Activated CD4-positive, alpha-beta T cell treated with anti-CD3 and anti-CD28 coated beads, Interleukin-2, amount 50 U/mL, for 24 hours (primary cell): ENCODE measurements at regions not wholly inside any gene's neighbourhood (a gene's known extent, or its start where the extent isn't known, plus 50 kb on each side); places are given as distances from the start of the nearest gene placed in this dataset.

Experiments
- DNase-seq, 2 donors: peaks; one replicate each; pipeline ENCODE4 v3.0.0-alpha.2; 2020; ENCODE audit warnings: low read depth in 1 of 2, low spot score in 1 of 2

DNA sequence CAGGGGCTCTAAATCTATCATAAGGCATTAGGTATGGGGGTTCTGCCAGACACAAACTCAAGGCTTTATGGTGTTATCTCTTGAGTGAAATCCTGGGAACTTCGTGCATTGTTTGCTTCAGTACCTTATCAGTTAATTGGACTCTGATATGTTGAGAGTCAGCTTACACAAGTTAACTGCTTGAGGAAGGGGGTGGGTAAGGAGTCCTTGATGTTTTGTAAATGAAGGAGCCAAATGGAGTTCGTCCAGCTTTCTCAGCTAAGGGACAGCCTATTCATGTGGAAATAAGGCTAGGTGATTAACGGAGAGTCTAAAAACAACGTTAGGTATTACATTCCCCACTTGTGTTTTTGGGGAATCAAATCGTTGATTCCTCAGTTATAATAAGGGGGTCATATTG, 157.4 kb downstream of the TRIM27 start:
- no peak for DNase-seq

DNA sequence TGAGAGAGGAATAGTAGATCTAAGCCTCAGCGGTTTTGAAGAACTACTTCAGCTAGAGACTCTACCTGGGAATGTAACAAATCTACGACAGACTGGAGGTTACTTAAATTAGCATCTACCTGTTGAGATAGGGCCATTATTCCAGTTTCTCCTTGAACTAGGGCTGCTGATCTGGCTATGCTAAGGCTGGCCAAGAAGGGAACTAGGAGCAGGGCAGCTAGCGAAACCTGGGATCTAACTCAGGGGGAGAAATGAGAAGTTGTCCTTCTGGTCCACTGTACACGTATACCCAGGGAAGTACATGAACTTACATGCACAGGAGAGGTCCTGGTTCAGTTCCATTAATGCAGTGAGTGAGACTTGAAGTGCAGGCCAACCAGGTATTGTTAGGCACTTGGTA, 156.7 kb downstream of the TRIM27 start:
- no peak for DNase-seq

- DNase-seq = no peak
Observed at GRCh38 chr6:28767691-28768090, 156.1 kb downstream of the TRIM27 start.

DNA sequence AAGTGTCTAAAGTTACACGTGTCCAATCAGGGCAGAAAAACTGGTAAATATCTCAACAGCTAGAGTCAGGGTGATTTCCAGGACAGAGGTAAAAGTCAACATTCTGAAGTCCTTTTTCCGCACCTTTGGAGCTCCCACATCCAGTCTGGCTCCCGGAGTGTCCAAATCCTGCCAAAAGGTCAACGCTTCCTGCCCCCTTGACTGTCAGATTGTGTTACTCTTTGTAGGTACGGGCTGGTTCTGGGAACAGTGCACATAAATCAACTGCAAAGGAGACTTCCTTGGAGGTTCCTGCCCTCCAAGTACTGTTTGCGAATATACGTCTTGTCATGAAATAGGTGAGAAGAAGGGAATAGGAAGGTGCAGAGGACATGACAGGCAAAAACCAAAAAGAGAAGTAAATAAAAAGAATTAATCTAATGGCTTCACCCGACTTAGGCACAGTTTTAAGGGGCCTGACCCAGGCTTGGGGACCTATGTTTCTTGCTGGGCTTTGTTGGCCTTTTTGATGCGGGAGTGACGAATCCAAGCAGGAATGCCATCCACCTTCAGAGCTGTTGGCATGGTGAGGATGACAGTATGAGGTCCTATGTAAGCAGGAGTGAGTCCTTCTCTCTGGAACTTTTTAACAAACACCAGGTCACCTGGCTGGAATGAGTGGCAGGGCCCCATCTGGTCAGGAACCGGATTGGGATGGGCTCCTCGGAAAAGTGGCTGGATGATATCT, 155.4 kb downstream of the TRIM27 start:
- DNase-seq = no peak

DNA sequence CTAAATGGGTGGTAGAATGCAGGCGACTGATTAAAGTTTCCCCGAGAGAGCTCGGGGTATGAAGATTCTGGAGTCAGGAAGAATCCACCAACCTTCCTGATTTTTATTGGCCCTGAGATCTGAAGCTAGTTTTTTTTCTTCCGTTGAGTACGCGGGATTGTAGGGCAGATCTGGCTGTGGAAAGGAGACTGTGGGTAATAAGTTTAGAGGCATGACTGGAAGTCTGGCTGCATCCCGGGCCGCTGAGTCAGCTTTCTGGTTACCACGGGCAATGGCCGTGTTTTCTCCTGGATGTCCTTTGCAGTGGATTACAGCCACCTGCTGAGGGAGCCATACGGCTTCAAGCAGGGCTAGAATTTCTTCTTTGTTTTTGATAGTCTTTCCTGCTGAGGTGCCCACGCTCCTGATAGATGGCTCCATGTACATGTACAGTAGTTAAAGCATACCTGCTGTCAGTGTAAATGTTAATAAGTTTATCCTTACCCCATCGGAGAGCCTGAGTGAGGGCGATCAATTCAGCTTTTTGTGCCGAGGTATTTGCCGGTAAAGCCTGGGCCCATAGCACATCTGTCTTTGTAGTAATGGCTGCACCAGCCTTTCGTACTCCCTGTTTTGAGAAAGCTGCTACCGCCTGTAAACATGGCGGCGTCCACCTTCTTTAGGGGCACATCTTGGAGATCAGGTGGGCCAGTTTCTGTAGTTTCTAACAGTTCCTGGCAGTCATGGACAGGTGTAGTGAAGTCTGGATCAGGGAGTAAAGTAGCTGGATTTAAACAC, 154.0 kb downstream of the TRIM27 start:
- DNase-seq = no peak

DNA sequence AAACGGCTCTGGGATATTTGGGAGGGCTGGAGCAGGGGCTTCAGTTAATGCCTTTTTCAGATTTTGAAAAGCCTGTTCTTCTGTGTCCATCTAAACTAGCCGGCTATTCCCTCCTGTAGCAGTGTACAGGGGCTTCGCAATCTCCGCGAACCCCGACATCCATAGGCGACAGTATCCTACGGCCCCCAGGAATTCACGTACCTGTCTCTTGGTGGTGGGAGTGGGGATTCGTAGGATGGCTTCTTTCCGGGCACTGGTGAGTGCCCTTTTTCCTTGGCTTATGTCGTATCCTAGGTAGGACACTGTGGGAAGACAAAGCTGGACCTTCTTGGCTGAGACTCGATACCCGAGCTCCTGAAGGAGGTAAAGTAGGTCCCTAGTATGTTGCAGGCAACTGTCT, 153.1 kb downstream of the TRIM27 start:
- DNase-seq = no peak

DNA sequence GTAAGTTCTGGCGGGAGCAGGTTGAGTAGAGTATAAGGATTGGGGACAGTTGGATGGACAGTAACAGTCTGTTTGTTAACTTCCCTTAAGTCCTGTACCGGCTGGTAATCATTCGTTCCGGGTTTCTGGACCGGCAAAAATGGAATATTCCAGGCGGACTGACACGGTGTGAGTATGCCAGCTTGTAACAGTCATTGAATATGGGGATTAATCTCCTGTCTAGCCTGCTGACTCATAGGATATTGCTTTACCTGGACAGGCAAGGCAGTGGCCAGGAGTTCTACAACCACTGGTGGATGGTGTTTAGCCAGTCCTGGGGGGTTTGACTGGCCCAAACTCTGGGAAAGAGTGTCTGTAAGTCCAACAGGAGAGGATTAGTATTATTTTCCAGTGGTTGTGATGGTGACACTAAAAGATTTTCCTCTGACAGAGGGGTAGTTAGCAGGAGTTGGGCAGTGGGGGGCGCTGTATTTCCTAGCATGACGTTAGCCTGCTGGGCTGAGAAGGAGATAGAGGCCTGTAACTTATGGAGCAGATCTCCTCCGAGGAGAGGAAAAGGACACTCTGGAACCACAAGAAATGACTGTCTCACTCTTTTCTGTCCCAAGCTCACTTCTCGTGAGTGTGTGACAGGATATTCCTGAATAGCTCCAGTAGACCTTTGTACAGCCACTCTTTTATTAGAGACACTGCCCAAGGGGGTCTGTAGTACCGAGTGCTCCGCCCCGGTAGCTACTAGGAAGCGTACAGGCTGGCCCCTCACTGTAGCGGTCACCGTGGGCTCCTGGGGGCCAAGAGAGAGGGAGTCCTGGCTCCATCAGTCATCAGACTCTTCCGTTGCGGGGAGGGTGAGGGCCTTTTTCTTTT, 152.2 kb downstream of the TRIM27 start:
- no peak for DNase-seq

DNA sequence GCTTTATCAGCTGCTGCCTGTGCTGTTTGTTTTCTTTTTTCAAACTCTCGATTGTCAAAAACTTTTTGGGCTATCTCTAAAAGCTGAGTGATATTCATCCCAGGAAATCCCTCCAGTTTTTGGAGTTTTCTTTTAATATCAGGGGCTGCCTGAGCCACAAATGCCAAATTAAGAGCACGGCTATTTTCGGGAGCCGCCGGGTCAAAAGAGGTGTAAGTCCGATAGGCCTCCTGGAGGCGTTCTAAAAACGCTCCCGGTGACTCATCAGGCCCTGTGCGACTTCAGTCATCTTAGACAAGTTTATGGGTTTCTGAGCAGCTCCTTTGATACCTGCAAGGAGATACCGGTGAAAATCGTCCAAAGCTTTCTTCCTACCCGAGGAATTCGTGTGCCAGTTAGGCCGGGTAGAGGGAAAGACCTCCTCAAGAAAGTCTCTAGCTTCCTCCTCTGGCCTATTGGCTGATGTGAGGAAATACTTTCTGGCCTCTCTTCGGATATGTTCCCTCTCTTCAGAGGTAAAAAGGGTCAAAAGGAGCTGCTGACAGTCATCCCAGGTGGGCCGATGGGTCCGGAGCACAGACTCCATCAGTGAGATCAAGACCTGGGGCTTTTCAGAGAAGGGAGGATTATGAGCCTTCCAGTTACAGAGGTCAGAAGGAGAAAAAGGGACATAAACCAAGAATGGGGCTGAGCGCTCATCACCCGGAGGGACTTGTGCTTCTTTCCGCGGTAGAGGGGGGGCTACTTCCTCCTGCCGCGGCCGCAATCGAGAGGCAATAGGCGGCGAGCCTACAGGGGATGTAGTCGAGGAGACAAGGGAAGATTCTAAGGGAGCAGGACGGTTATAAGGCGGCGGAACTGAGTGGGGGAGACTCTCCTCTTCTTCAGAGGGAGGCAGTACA, 151.1 kb downstream of the TRIM27 start:
- no peak for DNase-seq

- DNase-seq = no peak
Observed at GRCh38 chr6:28774292-28775051, 149.3 kb downstream of the TRIM27 start.

- no peak for DNase-seq
Observed at GRCh38 chr6:28775052-28775376, 148.8 kb downstream of the TRIM27 start.

GRCh38 chr6:28775405-28776129, 148.2 kb downstream of the TRIM27 start:
- DNase-seq = no peak

DNA sequence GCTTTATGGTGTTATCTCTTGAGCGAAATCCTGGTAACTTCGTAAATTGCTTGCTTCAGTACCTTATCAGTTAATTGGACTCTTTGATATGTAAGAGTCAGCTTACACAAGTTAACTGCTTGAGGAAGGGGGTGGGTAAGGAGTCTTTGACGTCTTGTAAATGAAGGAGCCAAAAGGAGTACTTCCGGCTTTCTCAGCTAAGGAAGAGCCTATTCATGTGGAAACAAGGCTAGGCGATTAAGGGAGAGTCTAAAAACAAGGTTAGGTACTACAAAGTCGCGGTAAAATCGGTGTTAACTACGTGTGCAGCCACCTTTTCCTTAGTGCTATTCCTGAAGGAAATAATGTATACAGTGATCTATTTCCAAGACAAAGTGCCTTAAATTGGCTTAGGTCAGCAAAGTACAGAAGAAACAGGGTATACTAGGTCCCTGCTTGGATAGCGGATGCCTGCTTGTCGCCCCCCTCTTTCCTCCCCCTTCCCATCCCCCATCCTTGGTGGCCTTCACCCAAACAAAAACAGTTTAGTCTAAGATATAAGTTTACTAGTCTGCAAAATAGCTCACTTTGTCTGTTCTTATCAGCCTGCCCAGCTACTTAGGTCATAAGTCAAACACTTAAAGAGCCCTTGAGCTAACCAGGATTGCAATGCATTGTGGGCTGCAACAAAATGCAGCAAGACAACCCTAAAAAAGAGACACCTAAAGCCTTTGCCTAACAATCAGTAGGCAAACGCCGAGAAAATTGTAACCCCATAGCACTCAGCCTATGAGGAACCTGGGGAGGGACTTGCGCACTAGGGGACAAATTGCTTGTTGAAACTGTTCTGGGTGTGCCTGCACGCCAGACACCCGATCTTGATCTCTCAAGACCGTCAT, 147.3 kb downstream of the TRIM27 start:
- DNase-seq = no peak

DNA sequence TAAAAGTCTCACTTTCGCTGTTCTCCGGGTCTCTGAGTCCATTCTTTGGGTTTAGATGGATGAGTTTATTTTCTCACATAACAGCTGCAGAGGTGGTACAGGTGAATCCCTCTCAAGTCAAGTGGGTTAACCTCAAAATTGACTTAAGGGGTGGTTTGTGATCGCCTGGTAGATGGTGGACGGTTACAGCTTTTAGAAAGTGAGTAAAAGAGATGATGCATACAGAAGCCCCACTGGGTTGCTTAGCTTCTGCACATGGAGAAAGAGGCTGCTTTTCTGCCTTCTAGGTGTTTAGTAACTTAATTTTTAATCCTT, 146.7 kb downstream of the TRIM27 start:
- no peak for DNase-seq

- DNase-seq = no peak
Observed at GRCh38 chr6:28782113-28782673, 141.6 kb downstream of the TRIM27 start.

- no peak for DNase-seq
Observed at GRCh38 chr6:28785962-28786679, 137.7 kb downstream of the TRIM27 start.

- DNase-seq = peak in 1 of 2 donors; percentile 28
Observed at GRCh38 chr6:28789553-28790083, 134.2 kb downstream of the TRIM27 start.

GRCh38 chr6:28791002-28791383, 132.8 kb downstream of the TRIM27 start:
- no peak for DNase-seq
